Spleen (tissue), 7 donors: ENCODE measurements at regions not wholly inside any gene's neighbourhood (a gene's known extent, or its start where the extent isn't known, plus 50 kb on each side); places are given as distances from the start of the nearest gene placed in this dataset.

Experiments used
- POLR2A ChIP-seq, 3 donors: fragments of 450-650 bp; IDR thresholded peaks; one replicate each; pipeline ENCODE4 v1.5.1; 2017; ENCODE audit warnings: antibody characterized with exemption in 3 of 3, mild to moderate bottlenecking in 1 of 3
- TF ChIP-seq, protein P1 (sequence below), 11 experiments: fragments of 200-600 bp in 7 of 11; fragments of 450-650 bp in 4 of 11; sonication (generic) in 4 of 11; IDR thresholded peaks in 8 of 11; conservative IDR thresholded peaks in 3 of 11; 1 replicate in 7 of 11; 2 replicates in 4 of 11; pipeline versions ENCODE4 v1.4.0 to v1.8.0; 2016 to 2021; ENCODE audit warnings: antibody characterized with exemption in 11 of 11, inconsistent platforms in 4 of 11, mild to moderate bottlenecking in 1 of 11
- donor health status: DM: no; HTN: no; CAD: no; lungs with moderate emphysema.
- donor health status: DM: no; HTN: no; CAD: no.
- donor health status: DM: no; HTN: no; CAD: no.

GRCh38 chr12:25052196-25052913, 103.5 kb upstream of the BCAT1 start:
- TF ChIP-seq, protein P1, sequence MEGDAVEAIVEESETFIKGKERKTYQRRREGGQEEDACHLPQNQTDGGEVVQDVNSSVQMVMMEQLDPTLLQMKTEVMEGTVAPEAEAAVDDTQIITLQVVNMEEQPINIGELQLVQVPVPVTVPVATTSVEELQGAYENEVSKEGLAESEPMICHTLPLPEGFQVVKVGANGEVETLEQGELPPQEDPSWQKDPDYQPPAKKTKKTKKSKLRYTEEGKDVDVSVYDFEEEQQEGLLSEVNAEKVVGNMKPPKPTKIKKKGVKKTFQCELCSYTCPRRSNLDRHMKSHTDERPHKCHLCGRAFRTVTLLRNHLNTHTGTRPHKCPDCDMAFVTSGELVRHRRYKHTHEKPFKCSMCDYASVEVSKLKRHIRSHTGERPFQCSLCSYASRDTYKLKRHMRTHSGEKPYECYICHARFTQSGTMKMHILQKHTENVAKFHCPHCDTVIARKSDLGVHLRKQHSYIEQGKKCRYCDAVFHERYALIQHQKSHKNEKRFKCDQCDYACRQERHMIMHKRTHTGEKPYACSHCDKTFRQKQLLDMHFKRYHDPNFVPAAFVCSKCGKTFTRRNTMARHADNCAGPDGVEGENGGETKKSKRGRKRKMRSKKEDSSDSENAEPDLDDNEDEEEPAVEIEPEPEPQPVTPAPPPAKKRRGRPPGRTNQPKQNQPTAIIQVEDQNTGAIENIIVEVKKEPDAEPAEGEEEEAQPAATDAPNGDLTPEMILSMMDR (IDR thresholded peaks at IDR 0.05 in 8 of 11, conservative IDR thresholded peaks at IDR 0.05 in 3 of 11): peak in 2 of 11 experiments; percentile 4 to 24
- peak in 2 of 3 donors; percentile 19 to 83 for TF ChIP-seq POLR2A (IDR thresholded peaks at IDR 0.05)
